Activated CD8-positive, alpha-beta memory T cell treated with anti-CD3 and anti-CD28 coated beads, Interleukin-2, amount 10 ng/mL, durations not matched to agents 7 days and 5 days (primary cell): ENCODE measurements at regions not wholly inside any gene's neighbourhood (a gene's known extent, or its start where the extent isn't known, plus 50 kb on each side); places are given as distances from the start of the nearest gene placed in this dataset.
"Not testable (repeated sequence)": the region's sequence is repeated elsewhere in the genome, so short reads cannot be mapped to it uniquely, and the experiment has no call there.

Experiments used
- ATAC-seq: fragments of 150-1000 bp; cut with Tn5 transposase; one replicate; pipeline ENCODE4 v1.10.0; 2021; ENCODE audit warnings: moderate library complexity
- CTCF ChIA-PET: fragments of 350-600 bp; sonication (Branson Sonifier 250); formaldehyde crosslinking; loops from one replicate; lab custom pipeline; 2021; ENCODE audit warnings: antibody characterized with exemption; lab: Charles Lee
- DNase-seq: peaks from one replicate; pipeline ENCODE4 v3.0.0-alpha.2; 2020
- H3K27ac Mint-ChIP-seq: one replicate; pipeline ENCODE4 v1.8.0; 2021; ENCODE audit warnings: mild to moderate bottlenecking, mixed read lengths
- H3K27me3 Mint-ChIP-seq: one replicate; pipeline ENCODE4 v1.8.0; 2021; ENCODE audit warnings: mixed read lengths
- H3K36me3 Mint-ChIP-seq: one replicate; pipeline ENCODE4 v1.8.0; 2021; ENCODE audit warnings: mild to moderate bottlenecking, mixed read lengths
- H3K4me1 Mint-ChIP-seq: one replicate; pipeline ENCODE4 v1.8.0; 2021; ENCODE audit warnings: mixed read lengths
- H3K4me3 Mint-ChIP-seq: one replicate; pipeline ENCODE4 v1.8.0; 2021; ENCODE audit warnings: mild to moderate bottlenecking, moderate library complexity, mixed read lengths
- H3K9me3 Mint-ChIP-seq: one replicate; pipeline ENCODE4 v1.8.0; 2022; ENCODE audit warnings: low read depth, mixed read lengths

DNA sequence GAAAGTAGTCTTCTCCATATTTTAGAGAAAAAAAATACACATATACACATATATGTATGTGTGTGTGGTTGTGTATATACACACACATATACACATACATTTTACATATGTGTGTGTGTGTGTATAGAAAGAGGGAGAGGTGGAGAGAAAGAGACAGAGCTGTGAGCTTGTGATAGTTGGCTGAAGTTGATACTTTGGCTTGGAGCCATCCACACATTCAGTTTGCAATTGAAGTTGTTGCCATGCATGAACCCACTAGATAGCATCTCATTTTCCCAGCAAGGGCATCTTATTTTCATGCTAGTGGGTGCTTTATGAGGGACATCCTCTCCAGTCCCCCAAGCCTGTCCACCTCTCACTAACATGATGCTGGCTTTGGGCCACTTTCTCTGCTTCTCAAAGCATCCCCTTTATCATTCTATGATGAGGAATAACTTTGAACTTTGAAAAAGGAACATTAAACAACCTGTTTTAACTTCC lies 228.6 kb downstream of the ZNF621 start:
- Mint-ChIP-seq H3K27ac (no peak overlapping the region), H3K4me3 (no peak overlapping the region), H3K4me1 (no peaks in the 10 kb centered on the region), H3K9me3 (peaks cover 2% of the 10 kb centered on the region), H3K36me3 (no peaks in the 10 kb centered on the region), H3K27me3 (peaks cover 14% of the 10 kb centered on the region)
- CTCF ChIA-PET = no interaction called here
- no peak for DNase-seq
- ATAC-seq = no peak

GRCh38 chr3:40753951-40754350 lies 229.2 kb downstream of the ZNF621 start:
- Mint-ChIP-seq H3K27me3 (peaks cover 14% of the 10 kb centered on the region), H3K4me3 (no peak overlapping the region), H3K27ac (no peak overlapping the region), H3K9me3 (peaks cover 2% of the 10 kb centered on the region), H3K36me3 (no peaks in the 10 kb centered on the region), H3K4me1 (no peaks in the 10 kb centered on the region)
- DNase-seq = no peak
- CTCF ChIA-PET = no interaction called here
- no peak for ATAC-seq

DNA sequence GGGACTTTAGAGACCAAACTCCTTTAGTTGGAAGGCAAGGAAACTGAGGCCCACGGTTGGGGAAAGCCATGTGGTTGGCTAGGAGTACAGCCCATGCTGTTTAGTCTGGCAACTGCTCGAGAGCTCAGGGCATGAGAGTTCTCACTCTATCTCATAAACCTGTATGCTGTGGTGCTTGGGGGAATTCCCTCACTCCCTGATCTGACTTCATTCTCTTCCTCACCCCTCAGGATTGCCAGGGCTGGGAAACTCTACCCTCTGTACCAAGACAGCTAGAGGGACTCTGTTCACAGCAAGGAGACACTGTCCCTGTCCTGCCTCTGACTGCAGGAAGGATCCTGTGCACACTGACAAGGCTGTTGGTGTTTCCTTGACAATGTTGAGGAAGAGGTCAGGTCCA lies 230.2 kb downstream of the ZNF621 start:
- no peak for ATAC-seq

DNA sequence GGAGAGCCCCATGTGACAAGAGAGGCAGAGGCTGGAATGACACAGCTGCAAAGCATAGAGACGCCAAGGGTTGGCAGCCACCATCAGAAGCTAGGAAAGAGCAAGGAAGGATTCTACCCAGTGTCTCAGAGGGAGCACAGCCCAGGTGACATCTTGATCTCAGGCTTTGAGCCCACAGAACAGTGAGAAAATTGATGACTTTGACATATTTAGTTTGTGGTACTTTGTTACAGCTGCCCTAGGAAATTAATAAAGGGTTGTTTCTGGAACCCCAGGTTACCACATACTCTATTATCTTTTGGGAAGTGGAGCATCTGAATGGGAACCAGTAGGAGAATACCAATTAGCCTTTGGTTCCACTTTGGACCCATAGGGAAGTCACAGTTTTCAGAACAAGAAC lies 231.7 kb downstream of the ZNF621 start:
- no peak for ATAC-seq
- Mint-ChIP-seq H3K27ac (no peak overlapping the region), H3K36me3 (no peaks in the 10 kb centered on the region), H3K4me3 (no peak overlapping the region), H3K9me3 (peaks cover 2% of the 10 kb centered on the region), H3K4me1 (no peaks in the 10 kb centered on the region), H3K27me3 (peaks cover 21% of the 10 kb centered on the region)
- DNase-seq = no peak
- CTCF ChIA-PET = no interaction called here

More for the DNA sequence above, 230.2 kb downstream of the ZNF621 start:
- CTCF ChIA-PET = no interaction called here
- no peak overlapping the region for H3K4me3 Mint-ChIP-seq
- H3K4me1 Mint-ChIP-seq = no peaks in the 10 kb centered on the region
- H3K36me3 Mint-ChIP-seq = no peaks in the 10 kb centered on the region
- peaks cover 2% of the 10 kb centered on the region for H3K9me3 Mint-ChIP-seq
- H3K27ac Mint-ChIP-seq = no peak overlapping the region
- no peak for DNase-seq
- H3K27me3 Mint-ChIP-seq = peaks cover 15% of the 10 kb centered on the region

DNA sequence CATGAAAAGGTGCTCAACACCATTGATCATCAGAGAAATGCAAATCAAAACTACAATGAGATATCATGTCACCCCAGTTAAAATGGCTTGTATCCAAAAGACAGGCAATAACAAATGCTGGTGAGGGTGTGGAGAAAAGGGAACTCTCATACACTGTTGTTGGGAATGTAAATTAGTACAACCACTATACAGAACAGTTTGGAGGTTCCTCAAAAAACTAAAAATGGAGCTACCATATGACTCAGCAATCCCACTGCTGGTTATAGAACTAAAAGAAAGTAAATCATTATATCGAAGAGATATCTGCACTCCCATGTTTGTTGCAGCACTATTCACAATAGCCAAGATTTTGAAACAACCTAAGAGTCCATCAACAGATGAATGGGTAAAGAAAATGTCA lies 238.0 kb downstream of the ZNF621 start:
- H3K4me1 Mint-ChIP-seq, H3K36me3 Mint-ChIP-seq, CTCF ChIA-PET, H3K4me3 Mint-ChIP-seq, DNase-seq, H3K9me3 Mint-ChIP-seq, H3K27ac Mint-ChIP-seq, ATAC-seq: not testable (repeated sequence)
- peaks cover 15% of the 10 kb centered on the region for H3K27me3 Mint-ChIP-seq

DNA sequence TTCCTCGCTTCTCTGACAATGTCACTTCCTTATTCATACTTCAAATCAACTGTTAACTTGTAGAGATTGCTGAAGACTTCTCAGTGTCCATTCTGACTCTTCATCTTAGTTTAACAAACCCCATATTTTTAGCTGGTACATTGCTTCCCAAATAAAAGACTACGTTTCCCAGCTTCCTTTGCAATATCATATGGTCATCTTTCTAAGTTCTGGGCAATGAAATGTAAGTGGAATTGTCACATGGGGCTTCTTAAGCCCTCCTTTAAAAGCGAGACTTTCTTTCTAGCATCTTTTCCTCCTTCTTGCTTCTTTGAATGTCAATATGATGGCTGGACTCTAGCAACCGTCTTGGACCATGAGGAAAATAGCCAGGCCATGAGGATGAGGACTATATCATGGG lies 239.0 kb downstream of the ZNF621 start:
- CTCF ChIA-PET = no interaction called here
- no peaks in the 10 kb centered on the region for H3K36me3 Mint-ChIP-seq

DNA sequence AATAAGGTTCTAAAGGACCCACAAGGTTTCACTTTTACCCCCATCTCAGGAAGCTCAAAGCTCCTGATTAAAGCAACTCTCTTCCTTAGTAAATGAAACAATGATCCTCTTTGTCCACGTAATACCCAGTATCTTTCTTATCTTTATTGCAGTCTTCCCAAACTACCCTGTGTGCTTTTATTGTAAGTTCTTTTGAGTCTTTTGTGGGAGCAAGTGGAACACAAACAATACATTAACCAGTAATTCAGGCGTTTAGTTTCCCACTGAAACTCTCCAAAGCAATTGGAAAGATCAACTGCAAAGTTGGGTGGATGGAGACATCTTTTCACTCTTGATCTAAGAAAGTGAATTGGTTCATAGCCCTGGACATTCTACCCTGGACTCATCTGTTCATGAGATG lies 240.0 kb downstream of the ZNF621 start:
- Mint-ChIP-seq H3K27ac (no peak overlapping the region), H3K4me1 (no peaks in the 10 kb centered on the region), H3K36me3 (no peaks in the 10 kb centered on the region), H3K9me3 (no peaks in the 10 kb centered on the region), H3K4me3 (no peak overlapping the region), H3K27me3 (peaks cover 15% of the 10 kb centered on the region)
- DNase-seq = no peak
- CTCF ChIA-PET = interaction anchor here (0.5 kb wide), 1 partner anchor 1790 kb away, joined by 3 read pairs; no protein-coding TSS in a partner anchor
- no peak for ATAC-seq

More for the DNA sequence above, 239.0 kb downstream of the ZNF621 start:
- no peaks in the 10 kb centered on the region for H3K9me3 Mint-ChIP-seq
- no peak for DNase-seq
- ATAC-seq = no peak
- peaks cover 15% of the 10 kb centered on the region for H3K27me3 Mint-ChIP-seq
- H3K27ac Mint-ChIP-seq = no peak overlapping the region
- no peak overlapping the region for H3K4me3 Mint-ChIP-seq
- H3K4me1 Mint-ChIP-seq = no peaks in the 10 kb centered on the region

DNA sequence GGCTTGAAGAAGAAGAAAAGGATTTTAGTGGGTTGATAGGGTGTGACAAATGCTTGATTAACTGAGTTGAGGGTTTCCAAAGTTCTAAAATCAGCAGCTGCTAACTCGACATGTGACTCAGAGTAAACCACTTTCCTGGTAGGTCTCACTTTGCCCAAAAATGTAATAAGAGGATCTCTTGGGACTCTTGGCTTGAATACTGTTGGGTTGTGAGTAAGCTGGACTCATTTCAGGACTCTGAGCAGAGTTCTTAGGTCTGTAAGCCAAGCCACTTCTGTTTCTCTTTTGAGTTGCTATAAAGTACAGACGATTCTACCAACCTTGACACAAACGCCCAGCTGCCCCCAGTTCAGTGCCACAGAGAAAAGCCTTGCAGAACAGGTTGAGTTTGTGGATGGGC lies 241.1 kb downstream of the ZNF621 start:
- CTCF ChIA-PET = no interaction called here
- peaks cover 2% of the 10 kb centered on the region for H3K4me1 Mint-ChIP-seq
- no peaks in the 10 kb centered on the region for H3K36me3 Mint-ChIP-seq
- ATAC-seq = no peak
- no peak overlapping the region for H3K4me3 Mint-ChIP-seq
- H3K27ac Mint-ChIP-seq = no peak overlapping the region
- peaks cover 7% of the 10 kb centered on the region for H3K27me3 Mint-ChIP-seq
- no peaks in the 10 kb centered on the region for H3K9me3 Mint-ChIP-seq
- DNase-seq = no peak

DNA sequence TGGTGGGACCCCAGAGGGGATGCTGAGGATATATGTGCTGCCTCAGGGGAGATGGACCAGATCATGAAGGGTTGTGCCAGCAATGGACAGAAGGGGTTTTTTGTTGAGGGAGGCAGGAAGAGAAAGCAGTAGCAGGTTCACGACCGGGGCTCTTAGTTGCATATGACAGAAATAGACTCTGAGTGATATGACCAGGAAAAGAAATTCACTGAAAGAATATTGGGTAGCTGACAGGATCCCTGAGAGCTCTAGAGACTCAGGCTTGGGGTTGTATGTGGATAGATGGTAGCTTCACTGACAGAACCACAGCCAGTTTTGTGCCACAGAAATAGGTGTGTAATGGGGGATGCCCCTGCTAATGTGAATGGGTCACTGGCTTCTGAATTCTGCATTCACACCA lies 241.6 kb downstream of the ZNF621 start:
- Mint-ChIP-seq H3K27me3 (peaks cover 7% of the 10 kb centered on the region), H3K36me3 (no peaks in the 10 kb centered on the region), H3K27ac (no peak overlapping the region), H3K4me3 (no peak overlapping the region), H3K4me1 (peaks cover 2% of the 10 kb centered on the region), H3K9me3 (no peaks in the 10 kb centered on the region)
- CTCF ChIA-PET = no interaction called here
- DNase-seq = no peak
- no peak for ATAC-seq

DNA sequence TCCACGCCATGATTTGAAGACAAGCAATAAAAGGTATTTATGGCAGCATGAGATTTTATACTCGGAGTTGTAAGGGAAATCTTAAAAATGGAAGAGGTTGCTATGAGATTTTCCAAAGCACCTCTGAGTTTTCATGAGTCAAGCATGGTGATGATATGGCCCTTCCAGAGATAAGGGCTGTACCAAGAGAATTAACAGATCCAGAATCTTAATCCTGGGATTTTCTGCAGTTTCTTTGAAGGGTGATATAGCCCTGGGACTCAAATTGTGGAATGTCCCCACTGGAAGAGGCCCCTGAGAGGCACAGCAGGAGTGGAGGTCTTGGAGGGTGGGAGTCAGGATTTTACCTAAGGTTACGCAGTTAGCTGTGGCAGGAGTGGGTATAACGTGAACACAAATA lies 243.3 kb downstream of the ZNF621 start:
- Mint-ChIP-seq H3K27ac (no peak overlapping the region), H3K9me3 (no peaks in the 10 kb centered on the region), H3K27me3 (peaks cover 2% of the 10 kb centered on the region), H3K4me1 (peaks cover 2% of the 10 kb centered on the region), H3K36me3 (no peaks in the 10 kb centered on the region), H3K4me3 (no peak overlapping the region)
- no peak for DNase-seq
- CTCF ChIA-PET = no interaction called here
- no peak for ATAC-seq

- peaks cover 2% of the 10 kb centered on the region for H3K27me3 Mint-ChIP-seq
- DNase-seq (no peak), ATAC-seq (no peak)
- no peaks in the 10 kb centered on the region for H3K36me3 Mint-ChIP-seq
- H3K4me1 Mint-ChIP-seq = peaks cover 2% of the 10 kb centered on the region
- H3K27ac Mint-ChIP-seq = no peak overlapping the region
- no peak overlapping the region for H3K4me3 Mint-ChIP-seq
- H3K9me3 Mint-ChIP-seq = no peaks in the 10 kb centered on the region
- CTCF ChIA-PET = no interaction called here
Measured at GRCh38 chr3:40768536-40768935, 243.8 kb downstream of the ZNF621 start.

DNA sequence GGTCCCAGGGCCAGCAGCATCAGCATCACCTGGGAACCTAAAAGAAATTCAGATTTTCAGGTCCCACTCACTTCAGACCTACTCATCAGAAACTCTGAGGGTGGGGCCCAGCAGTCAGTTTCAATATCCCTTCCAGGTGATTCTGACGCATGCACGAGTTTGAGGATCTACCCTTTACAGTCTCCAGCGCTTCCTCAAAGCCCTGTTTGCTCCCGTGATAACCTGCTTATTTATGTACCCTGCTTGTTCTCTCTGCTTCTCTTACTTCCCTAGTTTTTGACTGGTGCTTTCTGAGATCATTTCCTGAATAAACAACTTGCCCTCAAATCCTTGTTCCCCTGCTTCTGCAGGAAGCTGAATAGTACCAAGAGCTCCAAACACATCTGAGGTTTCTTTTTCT lies 245.3 kb downstream of the ZNF621 start:
- DNase-seq = no peak
- H3K36me3 Mint-ChIP-seq = no peaks in the 10 kb centered on the region
- H3K27me3 Mint-ChIP-seq = peaks cover 5% of the 10 kb centered on the region
- CTCF ChIA-PET = no interaction called here
- H3K4me1 Mint-ChIP-seq = peaks cover 2% of the 10 kb centered on the region
- ATAC-seq = no peak
- no peaks in the 10 kb centered on the region for H3K9me3 Mint-ChIP-seq
- H3K4me3 Mint-ChIP-seq = no peak overlapping the region
- no peak overlapping the region for H3K27ac Mint-ChIP-seq

DNA sequence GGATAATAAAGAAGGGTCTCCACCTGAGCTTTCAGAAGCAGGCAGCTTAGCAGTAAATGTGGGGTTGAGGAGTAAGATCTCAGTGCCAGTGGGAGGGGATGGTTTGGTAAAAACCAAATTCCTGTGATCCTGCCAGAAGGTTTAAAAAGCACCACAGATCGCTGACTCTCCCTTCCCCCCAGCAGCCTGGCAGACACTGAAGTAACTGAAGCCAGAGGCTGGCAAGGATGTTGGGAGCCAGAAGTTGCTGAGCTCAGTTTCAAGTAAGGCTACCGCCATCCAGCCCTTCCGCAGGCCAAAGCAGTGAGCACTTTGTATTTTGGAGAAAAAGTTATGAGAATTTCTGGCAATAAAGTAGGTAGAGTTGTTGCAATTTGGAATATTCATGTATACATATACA lies 246.4 kb downstream of the ZNF621 start:
- DNase-seq = no peak
- H3K4me3 Mint-ChIP-seq = no peak overlapping the region
- peaks cover 7% of the 10 kb centered on the region for H3K27me3 Mint-ChIP-seq
- H3K36me3 Mint-ChIP-seq = no peaks in the 10 kb centered on the region
- H3K9me3 Mint-ChIP-seq = no peaks in the 10 kb centered on the region
- ATAC-seq = no peak
- peaks cover 2% of the 10 kb centered on the region for H3K4me1 Mint-ChIP-seq
- CTCF ChIA-PET = no interaction called here
- no peak overlapping the region for H3K27ac Mint-ChIP-seq

DNA sequence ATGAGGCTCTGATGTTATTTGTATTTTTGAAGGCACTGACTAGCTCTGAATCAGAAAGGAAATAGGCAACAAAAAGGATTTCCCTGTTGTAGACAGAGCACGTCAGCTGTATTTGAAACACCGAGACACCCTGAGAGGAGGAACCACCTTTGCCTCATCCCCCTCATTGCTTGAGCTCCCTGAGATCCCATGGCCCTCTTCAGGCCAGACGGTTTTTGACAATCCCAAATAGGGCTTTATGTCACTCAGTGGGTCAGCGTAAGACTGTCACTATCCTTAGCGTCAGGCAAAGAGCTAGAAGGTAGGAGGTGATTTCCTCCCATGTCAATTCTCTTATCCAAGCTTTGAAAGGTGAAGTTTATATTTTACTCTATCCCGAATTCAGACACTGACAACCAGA lies 254.3 kb downstream of the ZNF621 start:
- no peak for ATAC-seq

More for the DNA sequence above, 254.3 kb downstream of the ZNF621 start:
- H3K4me1 Mint-ChIP-seq = no peaks in the 10 kb centered on the region
- H3K9me3 Mint-ChIP-seq = no peaks in the 10 kb centered on the region
- CTCF ChIA-PET = no interaction called here
- no peak overlapping the region for H3K4me3 Mint-ChIP-seq
- H3K27me3 Mint-ChIP-seq = peaks cover 2% of the 10 kb centered on the region
- no peak for DNase-seq
- H3K36me3 Mint-ChIP-seq = no peaks in the 10 kb centered on the region
- no peak overlapping the region for H3K27ac Mint-ChIP-seq
